HuH-7 (cell line): ENCODE measurements at regions not wholly inside any gene's neighbourhood (a gene's known extent, or its start where the extent isn't known, plus 50 kb on each side); places are given as distances from the start of the nearest gene placed in this dataset.
"Not testable (repeated sequence)": the region's sequence is repeated elsewhere in the genome, so short reads cannot be mapped to it uniquely, and the experiment has no call there.

Source experiments
- DNase-seq: peaks from one replicate; pipeline ENCODE4 v3.0.0; 2011; ENCODE audit warnings: low spot score

DNA sequence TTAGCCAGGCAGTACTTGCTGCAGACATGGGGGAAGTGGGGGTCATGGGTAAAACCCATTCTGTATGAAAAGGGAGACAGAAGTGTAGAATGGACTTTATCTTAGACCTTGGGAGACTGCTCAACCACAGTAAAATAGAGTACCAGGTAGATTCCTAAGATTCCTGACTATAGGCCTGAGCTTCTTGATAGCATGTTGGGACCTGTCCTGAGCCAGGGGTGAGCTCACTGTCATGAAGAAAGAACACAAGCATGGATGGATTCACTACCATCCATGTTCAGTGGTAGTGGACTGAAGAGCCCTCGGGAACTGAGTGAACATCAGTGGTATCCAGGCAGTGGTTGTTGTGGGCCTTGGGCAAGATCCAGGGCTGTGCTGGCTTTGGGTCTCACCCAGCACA is 1003.8 kb downstream of the TMTC2 start:
- DNase-seq, result no peak

DNA sequence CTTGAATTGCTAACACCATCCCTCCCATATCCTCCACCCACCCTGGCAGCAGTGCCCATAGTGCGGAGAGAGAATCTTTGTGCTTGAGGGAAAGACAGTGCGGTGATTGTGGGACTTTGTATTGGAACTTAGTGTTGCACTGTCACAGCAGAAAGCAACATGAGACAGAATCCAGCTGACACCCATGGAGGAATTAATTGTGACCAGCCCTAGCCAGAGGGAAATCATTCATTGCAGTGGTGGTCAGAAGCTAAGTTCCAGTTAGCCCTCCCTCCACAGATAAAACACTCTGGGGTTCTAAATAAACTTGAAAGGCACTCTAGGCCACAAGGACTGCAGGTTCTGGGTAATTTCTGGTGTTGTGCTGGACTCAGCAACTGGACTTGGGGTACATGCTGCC is 1002.6 kb downstream of the TMTC2 start:
- DNase-seq, result no peak

DNA sequence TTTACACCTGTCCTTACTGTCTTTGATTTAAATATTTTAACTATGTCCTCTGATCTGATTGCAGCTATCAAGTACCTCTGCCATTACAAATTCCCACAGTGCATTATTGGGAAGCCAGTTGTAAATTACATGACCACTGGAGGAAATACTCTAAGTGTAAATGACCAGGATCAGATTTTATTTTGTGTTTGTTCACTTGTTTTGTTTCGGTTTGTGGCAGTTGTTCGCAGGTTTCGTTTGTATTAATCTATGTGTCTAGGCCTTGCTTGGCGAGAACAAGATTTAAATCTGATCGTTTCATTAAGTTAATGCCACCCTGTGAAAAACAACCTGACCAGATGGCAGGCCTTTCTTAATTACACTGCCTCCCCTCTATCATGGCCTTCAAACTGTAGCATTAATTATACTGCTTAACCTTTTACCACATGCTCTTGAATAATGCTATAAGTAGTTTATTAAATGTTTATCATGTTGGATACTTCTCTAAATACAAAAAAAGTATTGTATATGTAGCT is 990.1 kb downstream of the TMTC2 start:
- no peak for DNase-seq

DNA sequence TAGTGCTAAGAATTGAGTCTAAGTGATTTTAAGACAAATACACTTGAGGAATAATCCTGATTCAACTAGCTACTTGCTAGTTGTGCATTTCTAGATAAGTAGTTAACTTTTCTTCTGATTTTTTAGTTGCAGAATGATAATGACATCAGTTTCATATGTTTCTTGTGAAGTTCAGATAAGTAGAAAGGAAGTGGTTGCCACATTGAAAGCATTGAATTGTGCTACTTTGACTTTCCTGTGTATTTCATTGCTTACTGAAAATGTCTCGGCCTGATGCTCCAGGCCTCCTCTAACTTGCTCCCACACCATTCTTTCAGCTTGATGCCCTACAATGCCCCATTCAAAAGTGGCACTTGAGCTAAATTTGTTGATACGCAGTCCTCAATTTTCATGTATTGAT is 980.0 kb downstream of the TMTC2 start:
- no peak for DNase-seq

DNA sequence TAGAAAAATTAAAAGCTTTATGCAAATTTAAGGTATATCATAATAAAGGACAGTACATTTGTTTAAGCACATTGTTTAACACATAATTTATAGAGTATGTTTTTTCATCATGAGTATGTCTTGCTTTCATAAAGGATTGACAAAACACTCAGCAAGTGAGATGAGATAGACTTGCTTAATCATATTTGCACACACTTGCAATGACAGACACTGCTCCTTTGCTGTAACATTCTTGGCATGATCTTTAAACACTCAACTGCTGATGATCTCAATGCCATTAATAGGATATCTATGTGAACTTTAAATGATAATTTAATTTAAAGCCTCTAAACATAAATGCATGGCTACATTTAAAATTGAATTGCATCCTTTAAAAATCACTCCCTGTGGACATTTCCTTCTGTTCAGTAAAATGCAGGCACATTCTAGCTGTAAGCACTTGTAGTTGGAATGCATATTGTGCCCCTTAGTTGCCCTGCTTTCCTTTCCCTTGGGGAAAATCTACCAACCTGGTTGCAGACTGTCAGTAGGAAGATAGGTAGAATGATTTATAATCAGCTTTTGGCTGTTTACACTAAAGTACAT is 979.0 kb downstream of the TMTC2 start:
- no peak for DNase-seq

DNA sequence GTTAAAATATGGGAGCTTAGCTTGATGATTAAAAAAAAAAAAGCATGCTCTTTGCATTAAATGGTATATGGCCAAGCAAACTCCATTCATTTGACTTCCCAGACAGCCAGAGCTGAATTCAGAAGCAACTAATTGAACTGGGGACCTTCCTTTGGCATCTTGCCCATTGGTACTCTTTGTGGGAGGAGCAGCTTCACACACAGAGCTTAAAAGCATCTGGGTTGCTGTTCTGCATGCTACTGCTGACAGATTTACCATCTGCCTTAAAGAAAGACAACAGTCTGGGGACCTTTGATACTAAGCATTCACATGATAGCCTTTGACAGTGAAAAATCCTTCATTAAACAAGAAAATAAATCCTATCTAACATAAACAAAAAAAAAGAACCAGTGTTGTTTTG is 977.9 kb downstream of the TMTC2 start:
- no peak for DNase-seq

DNA sequence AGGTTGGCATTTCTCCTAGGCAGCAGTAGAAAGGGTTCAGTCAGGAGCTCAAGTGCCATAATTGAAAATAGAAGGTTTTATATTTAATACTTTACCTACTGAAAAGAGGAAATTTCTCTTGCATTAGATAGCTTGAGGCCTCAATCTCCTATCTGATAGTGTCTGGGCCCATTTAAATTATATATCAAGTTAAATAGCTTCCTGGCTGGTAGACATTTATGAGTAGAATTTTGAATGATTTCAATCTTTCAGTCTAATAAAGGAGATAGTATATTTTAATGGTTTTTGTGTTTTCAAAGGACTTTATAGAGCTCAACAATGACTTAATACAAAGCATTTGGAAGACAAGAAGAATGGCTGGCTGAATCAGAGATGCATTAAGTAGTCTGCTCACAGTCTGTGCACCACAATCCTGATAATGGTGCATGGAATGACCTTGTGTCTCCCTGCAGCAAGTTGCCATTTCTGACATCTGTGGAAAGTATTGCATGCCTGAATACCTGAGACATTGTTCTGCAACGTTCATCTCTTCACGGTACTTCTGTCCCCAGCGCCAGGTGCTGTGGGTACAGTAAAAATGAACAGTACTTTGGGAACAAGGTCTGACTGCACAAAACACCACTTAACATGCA is 974.1 kb downstream of the TMTC2 start:
- DNase-seq, result no peak

DNA sequence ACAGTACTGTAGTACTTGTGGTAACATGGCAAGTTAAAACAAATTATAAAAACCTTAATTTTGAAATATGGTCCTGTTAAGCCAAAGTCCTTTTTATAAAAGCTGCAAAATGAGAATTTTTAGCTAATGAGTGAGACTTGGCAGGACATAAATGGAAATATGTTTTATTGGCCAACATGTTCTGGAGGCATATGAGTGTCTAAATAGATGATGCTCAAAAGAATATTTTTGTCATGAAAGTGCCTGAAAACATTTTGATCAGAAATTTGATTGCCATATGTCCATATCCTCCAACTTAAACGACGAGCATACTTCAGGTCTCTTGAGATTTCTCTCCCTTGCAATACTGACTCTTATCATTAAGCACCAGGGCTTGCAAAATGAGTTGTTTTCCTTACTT is 972.6 kb downstream of the TMTC2 start:
- DNase-seq, result no peak

DNA sequence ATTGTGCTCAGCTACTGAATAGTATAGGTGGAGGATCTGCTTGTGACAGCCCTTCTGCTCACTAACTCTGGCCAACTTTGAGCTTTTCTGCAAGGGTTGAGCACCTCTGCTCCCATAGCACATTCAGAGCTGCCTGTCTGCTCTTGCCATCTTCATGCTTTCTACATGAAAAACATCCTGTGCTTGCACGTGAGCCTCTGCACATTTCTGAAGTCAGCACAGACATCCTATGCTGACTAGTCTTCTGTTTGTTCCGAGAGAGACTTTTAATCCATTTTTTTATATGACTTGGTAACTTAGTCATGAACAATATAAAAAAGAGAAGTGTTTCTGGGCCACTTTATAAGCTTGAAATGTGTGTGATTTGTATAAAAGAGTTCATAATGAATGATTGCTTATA is 969.3 kb downstream of the TMTC2 start:
- no peak for DNase-seq

DNA sequence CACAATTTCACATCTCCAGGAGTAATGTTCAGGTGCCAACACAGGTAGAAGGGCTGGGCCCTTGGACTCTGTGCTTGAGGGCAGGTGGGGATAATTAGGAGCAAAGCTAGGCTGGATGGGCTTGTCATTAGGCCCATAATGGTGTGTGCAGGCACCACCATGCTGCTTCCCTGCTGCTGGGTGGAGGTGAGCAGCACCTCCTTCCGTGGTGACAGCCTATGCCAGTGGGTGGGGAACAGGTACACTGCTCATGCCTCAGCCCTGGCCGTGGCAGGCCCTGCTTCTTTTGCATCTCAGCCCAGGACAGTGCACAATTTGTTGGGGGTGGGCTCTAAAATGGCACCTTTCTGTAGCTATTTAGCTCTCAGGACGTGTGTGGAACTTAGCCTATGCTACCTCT is 955.5 kb downstream of the TMTC2 start:
- DNase-seq, result no peak

DNA sequence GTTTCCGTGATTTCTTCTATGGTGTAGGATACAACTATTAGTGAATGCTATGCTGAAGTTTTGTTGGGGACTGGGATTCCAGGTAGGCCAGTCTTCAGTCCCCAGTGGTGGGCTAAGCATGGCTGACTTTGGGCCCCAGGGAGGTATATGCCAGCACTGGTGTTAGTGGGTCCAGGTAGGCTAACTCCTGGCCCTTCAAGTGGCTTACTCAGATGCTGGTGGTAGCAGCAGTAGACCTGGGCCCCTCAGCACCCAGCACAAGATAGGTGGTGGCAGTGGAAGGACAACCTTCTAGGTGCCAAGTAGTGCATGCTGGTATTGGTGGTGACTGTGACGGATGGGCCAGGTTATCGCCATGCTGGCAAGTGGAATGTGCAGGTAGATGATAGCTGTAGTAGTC is 955.1 kb downstream of the TMTC2 start:
- no peak for DNase-seq

DNA sequence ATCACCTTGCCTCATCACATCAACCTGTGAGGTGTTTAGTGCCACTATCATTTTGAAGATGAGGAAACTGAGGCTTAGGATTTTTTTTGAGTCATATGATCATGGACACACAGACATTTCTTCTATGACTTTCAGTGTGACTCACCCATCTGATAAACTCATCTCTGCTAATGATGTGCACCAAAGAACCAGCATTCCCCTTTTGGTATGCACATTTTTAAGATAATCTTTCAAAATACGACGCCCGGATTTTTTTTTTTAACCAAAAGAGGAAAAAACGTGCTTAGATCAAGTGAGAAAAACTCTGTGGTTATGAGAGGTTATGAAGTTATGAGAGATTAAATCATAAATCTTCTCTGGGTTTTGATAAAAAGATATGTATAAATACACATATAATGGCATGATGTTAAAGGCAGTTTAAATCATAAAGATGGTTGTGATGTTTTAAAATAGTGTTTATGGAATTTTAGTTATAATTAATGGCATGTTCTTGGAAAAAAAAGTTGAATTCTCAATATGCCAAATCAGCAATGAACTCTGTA is 948.1 kb downstream of the TMTC2 start:
- DNase-seq, result no peak

DNA sequence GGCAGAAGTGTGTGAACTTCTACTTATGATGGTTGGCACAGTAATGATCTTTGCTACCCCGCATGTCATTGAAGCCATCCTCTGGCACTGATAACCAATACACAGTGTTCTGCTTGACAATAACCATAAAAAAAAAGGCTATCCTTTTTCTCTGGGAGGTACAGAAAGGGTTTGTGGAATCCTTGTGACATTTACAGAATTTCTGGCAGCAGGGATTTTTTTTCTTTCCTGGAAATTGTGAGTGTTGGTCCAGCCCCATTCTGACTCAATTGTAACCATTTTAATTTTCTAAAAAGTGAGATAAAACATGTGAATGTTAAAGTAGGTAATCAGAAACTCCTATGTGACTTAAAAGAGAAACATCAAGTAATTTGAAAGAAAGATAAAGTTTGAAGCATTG is 943.8 kb downstream of the TMTC2 start:
- no peak for DNase-seq

DNA sequence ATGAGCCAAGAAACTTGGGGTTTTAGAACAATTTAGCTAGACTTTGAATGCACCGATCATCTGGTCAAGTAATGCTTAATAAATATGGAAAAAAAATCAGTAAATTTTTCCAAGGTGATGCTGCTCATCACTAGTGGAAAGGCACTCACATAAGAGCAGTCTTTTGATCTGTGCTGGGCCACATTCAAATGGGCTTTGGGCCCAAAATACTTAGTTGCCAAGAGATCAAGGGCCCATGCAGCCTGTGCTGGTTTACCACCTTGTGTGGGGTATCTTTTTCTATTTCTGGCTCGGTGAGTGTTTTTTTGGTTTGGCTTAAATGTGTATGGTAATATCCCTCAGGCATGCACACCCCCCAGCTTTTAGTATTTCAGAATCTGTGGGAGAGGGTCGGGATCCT is 943.2 kb downstream of the TMTC2 start:
- no peak for DNase-seq

DNA sequence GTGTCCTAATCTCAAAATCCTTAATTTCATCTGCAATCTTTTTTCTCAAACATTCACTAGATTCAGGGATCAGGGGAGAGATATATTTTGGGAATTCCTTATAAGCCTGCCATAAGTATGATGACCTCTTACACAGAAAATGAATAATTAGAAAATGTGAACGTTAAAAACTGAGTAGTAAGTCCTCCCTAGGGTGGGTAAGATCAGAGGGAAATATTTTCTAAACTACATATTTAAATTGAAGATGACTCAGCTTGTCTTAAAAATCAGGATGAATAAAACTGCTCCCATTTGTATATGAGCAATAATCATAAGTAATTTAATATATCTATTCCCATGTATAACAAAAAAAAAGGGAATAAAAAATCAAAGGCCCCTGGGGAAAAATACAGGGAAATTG is 935.5 kb downstream of the TMTC2 start:
- DNase-seq, result no peak

DNA sequence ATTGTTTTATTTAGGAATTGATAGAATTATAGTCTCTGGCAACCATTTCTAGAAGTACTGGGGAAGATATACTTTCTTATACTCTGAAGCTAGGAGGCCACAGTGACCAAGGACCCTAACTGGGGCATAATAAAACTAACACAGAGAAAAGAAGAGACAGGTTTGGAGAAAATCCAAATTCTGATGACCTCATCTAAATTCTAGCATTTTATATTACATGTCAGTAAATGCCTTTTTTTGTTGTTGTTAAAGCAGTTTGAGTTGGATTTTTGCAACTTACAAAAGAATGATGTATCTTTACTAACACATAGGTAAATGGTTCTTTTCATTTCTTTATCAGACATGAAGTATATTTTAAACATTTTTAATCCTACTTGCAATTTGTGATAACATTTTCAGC is 933.3 kb downstream of the TMTC2 start:
- no peak for DNase-seq

DNA sequence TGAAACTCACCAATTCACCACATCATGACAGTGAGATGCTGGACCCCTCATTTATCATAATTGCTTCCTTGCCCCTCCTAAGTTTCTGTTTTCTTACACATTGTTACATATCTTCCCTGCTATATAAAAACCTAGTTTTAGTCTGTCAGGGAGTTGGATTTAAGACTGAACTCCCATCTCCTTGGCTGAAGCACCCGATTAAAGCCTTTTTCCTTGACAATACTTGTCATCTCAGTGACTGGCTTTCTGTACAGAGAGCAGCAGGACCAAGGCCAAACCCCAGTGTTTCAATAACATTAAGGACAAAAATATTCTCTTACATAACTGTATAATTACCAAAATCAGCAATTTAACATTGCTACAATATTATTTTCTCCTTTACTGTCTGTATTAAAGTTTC is 928.4 kb downstream of the TMTC2 start:
- DNase-seq, result no peak

DNA sequence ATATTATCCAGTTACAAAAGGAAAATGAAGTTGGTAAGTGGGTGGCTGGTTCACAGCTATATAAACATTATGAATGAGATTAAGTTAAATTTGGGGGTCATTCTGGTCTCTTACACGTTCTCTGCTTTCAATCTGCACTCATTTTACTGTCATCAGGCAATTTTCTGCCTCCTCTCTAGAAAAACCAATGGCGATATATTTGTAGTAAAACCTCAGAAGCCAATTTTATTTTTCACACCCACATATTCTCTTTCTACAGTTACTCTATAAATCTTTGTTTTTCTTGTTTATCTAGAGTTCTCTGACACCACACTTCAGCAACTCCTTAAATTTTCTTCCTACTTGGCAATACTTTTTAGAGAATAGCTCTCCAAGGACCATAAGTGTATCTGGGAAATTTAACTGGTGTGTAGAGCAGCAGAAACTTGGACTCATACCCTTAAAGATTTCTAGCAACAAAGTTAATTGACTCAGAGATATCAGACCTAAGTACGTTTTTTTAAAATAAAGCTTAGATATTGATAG is 926.9 kb downstream of the TMTC2 start:
- DNase-seq, result no peak

DNA sequence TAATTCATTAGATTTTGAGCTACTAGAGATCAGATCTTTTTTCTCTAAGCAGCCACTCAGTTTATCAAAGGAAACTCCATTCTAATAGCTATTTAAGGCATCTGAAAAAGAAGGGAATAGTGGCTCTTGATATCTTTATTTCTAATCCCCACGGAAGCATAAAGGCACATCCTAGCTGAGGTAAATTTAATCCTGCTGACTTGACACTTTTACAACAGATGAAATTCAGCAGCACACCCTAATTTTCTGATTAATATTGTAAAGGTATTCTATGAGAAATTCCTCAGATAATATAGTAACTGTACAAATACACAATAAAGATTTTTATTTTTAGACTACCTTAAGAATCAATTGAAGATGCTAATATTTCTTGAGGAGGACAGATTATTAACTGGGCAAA is 916.4 kb downstream of the TMTC2 start:
- no peak for DNase-seq

DNA sequence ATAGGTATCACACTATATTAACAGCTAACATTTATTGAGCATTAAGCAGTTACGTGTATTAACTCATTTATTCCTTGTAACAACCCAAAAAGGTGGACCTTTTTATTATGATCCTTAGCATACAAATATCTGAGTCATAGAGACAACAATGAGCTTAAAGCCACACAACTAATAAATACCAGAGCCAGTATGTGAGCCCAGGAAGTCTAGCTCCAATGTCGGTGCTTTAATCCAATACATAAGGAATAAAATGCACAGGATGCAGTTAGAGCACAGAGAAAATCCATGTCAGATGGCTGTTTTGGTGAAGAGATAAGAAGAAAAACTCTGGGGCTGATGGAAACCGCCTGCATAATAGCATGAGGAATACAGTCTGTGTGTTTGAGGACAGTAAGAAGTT is 888.6 kb downstream of the TMTC2 start:
- DNase-seq, result no peak

DNA sequence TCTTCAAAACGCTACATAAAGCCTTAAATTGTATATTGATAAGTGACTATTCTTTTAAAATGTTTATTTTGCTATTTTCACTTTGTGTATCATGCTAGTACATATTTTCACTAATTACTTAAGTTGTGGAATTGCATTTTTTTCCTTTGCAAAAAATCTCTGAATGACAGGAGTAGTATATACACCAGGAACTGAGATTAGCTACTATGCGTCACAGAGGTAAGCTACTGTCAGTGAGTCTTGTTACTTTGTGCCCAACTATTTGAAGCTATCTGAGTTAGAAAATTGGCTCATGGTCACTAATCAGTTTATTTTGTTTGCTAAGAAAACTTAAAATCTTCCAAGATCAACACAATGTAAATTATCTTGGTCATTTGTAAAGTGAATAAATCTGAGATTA is 887.4 kb downstream of the TMTC2 start:
- no peak for DNase-seq

DNA sequence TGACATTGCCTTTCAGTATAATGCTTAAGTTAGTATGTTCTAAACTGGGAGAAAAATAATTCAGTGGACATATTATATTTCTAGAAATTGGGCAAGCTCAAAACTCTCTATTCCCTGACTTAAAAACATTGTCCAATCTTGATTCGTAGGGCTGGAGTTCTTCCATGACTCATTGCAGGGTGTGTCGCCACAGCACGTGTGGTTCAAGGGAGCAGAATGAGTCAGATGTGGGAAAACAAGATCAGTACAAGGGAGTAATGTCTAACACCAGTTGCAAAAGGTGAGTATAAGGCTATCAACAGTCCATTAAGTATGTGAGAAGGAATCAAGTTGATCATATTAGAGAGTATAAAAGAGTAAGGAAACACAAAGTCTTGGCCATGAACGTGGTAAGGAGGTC is 887.0 kb downstream of the TMTC2 start:
- no peak for DNase-seq

DNA sequence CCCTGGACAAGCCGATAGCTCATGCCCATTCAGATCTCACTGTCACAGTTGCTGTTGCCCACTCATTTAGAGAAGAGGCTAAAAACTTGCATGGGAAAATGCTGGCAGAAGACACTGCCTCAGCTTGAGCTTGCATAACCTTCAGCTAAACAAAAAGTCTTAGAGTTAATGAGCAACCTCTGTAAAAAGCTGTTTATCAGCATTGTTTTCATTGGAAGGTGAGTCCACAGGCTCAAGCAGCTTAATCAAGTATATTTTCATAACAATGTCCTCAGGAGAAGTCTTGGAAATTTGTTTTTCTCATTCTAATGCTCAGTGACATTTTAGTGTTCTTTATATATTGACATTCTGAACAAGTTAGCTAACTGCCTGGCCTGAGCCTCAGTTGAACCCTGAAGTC is 872.9 kb downstream of the TMTC2 start:
- no peak for DNase-seq

DNA sequence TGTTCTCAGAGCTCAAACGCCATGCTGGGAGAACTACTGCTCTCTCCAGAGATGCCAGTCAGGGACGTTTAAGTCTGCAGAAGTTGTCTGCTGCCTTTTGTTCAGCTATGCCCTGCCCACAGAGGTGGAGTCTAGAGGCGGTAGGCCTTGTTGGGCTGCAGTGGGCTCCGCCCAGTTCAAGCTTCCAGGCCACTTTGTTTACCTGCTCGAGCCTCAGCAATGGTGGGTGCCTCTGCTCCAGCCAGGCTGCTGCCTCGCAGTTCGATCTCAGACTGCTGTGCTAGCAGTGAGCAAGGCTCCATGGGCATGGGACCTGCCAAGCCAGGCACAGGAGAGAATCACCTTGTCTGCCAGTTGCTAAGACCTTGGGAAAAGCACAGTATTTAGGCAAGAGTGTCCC is 869.3 kb downstream of the TMTC2 start:
- not testable (repeated sequence) for DNase-seq
